ENCODE measurements at regions not wholly inside any gene's neighbourhood (a gene's known extent, or its start where the extent isn't known, plus 50 kb on each side); places are given as distances from the start of the nearest gene placed in this dataset.

DNA sequence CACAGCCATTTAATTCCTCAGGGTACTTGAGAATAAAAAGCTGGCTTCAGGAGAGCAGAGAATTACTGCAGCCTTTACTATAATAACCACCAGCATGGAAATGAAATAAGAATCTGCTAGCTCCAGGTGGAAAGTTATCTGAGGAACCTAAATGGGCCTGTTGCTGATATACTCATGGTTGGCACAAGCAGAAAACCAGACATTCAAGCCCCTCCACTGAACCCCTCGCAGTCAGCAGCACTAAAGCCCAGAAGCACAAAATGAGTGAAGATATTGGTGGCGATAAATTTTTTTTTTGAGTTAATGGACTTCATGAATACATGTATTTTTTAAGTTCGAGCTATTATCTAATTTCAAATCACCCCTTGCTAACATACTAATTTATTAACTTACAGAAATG lies 303.9 kb upstream of the NRP1 start:
- peaks cover 8% of the 10 kb centered on the region for H3K4me1 ChIP-seq (ENCODE audit: insufficient read depth)

DNA sequence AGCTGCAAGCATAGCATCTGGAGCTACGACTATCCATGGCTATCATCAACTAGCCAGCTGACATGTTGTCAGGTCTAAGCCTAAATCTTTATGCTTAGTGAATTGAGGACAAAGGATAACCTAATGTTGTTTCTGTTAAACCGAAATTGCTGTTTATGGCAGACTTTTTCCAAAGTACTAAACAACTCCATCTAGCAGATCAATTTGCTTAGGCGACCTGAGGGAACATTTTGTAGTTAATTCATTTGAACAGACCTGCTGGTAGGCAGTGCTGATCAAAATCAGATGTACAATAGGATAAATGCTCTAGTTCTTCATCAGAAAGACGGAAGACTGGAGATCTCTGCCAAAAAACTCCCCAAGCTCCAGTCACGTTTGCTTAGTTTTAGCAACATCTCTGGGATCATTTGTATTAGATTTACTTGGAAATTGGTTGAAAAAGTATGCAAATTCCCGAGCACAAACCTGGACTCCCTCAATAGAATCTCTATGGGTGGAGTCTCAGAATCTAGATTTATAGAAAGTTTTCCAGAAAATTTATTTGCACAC lies 301.6 kb upstream of the NRP1 start:
- H2AFZ ChIP-seq = no peak overlapping the region
- no peak for TF ChIP-seq EZH2phosphoT487 (IDR thresholded peaks at IDR 0.05; ENCODE audit: insufficient read depth, low read depth)
- no peak for TF ChIP-seq EZH2 (IDR thresholded peaks at IDR 0.05; ENCODE audit: insufficient read depth, poor library complexity, severe bottlenecking)
- no peaks in the 10 kb centered on the region for H3K9me3 ChIP-seq (ENCODE audit: low read depth)
- H3K79me2 ChIP-seq (ENCODE audit: insufficient read depth) = no peaks in the 10 kb centered on the region
- no peaks in the 10 kb centered on the region for H4K20me1 ChIP-seq (ENCODE audit: insufficient read depth)
- no peaks in the 10 kb centered on the region for H3F3A ChIP-seq (ENCODE audit: insufficient read depth)
- no peaks in the 10 kb centered on the region for H3K27me3 ChIP-seq (replicated peaks; ENCODE audit: insufficient read depth)
- no peak overlapping the region for H3K27ac ChIP-seq
- no peaks in the 10 kb centered on the region for H3K36me3 ChIP-seq (ENCODE audit: low read depth)
- in situ Hi-C loops (cut with MboI) = no loop called here
- DNase-seq = no peak
- H3K4me1 ChIP-seq (ENCODE audit: insufficient read depth) = no peaks in the 10 kb centered on the region
- H3K4me3 ChIP-seq = no peak overlapping the region
- 27 to 33% methylated on average over 6 of the region's 6 CpGs for WGBS, 2 experiments (ENCODE audit: low coverage in 1 of 2, low lambda C conversion rate in 2 of 2, missing lambda C conversion rate in 2 of 2)
- H3K9ac ChIP-seq = no peak overlapping the region
- H3K4me2 ChIP-seq (ENCODE audit: unreplicated experiment) = no peak overlapping the region
- no peaks in the 10 kb centered on the region for H3K9me2 ChIP-seq (ENCODE audit: insufficient read depth)

More for the DNA sequence above, 303.9 kb upstream of the NRP1 start:
- DNase-seq = no peak
- Histone ChIP-seq H3K79me2 (ENCODE audit: insufficient read depth) (no peaks in the 10 kb centered on the region), H4K20me1 (ENCODE audit: insufficient read depth) (no peaks in the 10 kb centered on the region), H3F3A (ENCODE audit: insufficient read depth) (no peaks in the 10 kb centered on the region), H2AFZ (no peak overlapping the region), H3K9ac (no peak overlapping the region), H3K4me3 (no peak overlapping the region), H3K9me2 (ENCODE audit: insufficient read depth) (no peaks in the 10 kb centered on the region), H3K9me3 (ENCODE audit: low read depth) (no peaks in the 10 kb centered on the region), H3K27me3 (replicated peaks; ENCODE audit: insufficient read depth) (no peaks in the 10 kb centered on the region), H3K36me3 (ENCODE audit: low read depth) (no peaks in the 10 kb centered on the region), H3K4me2 (ENCODE audit: unreplicated experiment) (no peak overlapping the region), H3K27ac (no peak overlapping the region)
- TF ChIP-seq EZH2phosphoT487 (IDR thresholded peaks at IDR 0.05; ENCODE audit: insufficient read depth, low read depth) (no peak), EZH2 (IDR thresholded peaks at IDR 0.05; ENCODE audit: insufficient read depth, poor library complexity, severe bottlenecking) (no peak)
- in situ Hi-C loops (cut with MboI) = no loop called here
- WGBS, 2 experiments (ENCODE audit: low coverage in 1 of 2, low lambda C conversion rate in 2 of 2, missing lambda C conversion rate in 2 of 2) = 77 to 80% methylated on average over 3 of the region's 3 CpGs

DNA sequence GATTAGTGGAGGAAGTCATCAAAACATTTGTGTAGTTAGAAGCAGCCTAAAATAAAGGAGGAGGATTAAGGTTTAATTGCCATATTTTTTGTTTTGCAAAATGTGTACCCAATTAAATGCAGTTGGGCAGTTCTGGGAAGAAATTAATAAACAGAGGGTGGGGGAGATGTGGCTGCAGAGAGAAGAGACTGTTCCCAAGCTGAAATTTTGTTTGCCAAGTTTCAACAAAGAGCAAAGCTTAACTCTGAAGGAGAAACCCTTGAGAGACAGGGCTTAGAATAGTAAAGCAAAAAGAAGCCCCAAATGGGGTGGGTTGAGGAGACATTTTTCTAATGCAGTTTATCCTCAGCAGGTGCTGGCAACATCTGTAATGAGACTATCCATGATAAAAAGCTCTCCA lies 298.0 kb upstream of the NRP1 start:
- Histone ChIP-seq H3K27ac (no peak overlapping the region), H3K4me3 (no peak overlapping the region), H4K20me1 (ENCODE audit: insufficient read depth) (no peaks in the 10 kb centered on the region), H3K9me2 (ENCODE audit: insufficient read depth) (no peaks in the 10 kb centered on the region), H3K4me1 (ENCODE audit: insufficient read depth) (no peaks in the 10 kb centered on the region), H3K79me2 (ENCODE audit: insufficient read depth) (no peaks in the 10 kb centered on the region), H3K9me3 (ENCODE audit: low read depth) (no peaks in the 10 kb centered on the region), H3K36me3 (ENCODE audit: low read depth) (no peaks in the 10 kb centered on the region), H3F3A (ENCODE audit: insufficient read depth) (no peaks in the 10 kb centered on the region), H3K4me2 (ENCODE audit: unreplicated experiment) (no peak overlapping the region), H3K27me3 (replicated peaks; ENCODE audit: insufficient read depth) (no peaks in the 10 kb centered on the region), H2AFZ (no peak overlapping the region), H3K9ac (no peak overlapping the region)
- TF ChIP-seq EZH2phosphoT487 (IDR thresholded peaks at IDR 0.05; ENCODE audit: insufficient read depth, low read depth) = no peak
- TF ChIP-seq EZH2 (IDR thresholded peaks at IDR 0.05; ENCODE audit: insufficient read depth, poor library complexity, severe bottlenecking) = no peak
- in situ Hi-C loops (cut with MboI) = no loop called here
- no peak for DNase-seq

DNA sequence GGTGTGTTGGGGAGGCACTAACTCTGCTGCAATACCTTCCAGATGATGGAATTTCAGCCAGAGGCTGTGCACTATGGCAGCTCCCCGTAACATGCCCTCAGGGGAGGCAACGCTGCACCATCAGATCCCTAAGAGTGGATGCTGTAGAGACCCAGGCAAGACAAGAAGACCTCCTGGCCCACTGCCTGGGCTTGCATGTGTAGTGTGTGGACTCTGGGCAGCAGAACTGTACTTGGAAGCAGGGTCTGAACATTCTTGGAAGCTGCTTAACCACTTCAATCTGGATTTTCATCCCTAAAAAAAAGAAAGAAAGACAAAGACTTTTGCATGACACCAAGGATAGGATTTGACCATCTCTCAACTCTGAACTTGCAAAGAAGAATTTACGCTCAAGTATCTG lies 297.5 kb upstream of the NRP1 start:
- H3K9me2 ChIP-seq (ENCODE audit: insufficient read depth) = no peaks in the 10 kb centered on the region
- TF ChIP-seq EZH2phosphoT487 (IDR thresholded peaks at IDR 0.05; ENCODE audit: insufficient read depth, low read depth) (no peak), EZH2 (IDR thresholded peaks at IDR 0.05; ENCODE audit: insufficient read depth, poor library complexity, severe bottlenecking) (no peak)
- no peaks in the 10 kb centered on the region for H3F3A ChIP-seq (ENCODE audit: insufficient read depth)
- no peaks in the 10 kb centered on the region for H3K36me3 ChIP-seq (ENCODE audit: low read depth)
- WGBS, 2 experiments (ENCODE audit: low coverage in 1 of 2, low lambda C conversion rate in 2 of 2, missing lambda C conversion rate in 2 of 2) = 42 to 48% methylated on average over 3 of the region's 3 CpGs
- no peaks in the 10 kb centered on the region for H4K20me1 ChIP-seq (ENCODE audit: insufficient read depth)
- H2AFZ ChIP-seq = no peak overlapping the region
- H3K79me2 ChIP-seq (ENCODE audit: insufficient read depth) = no peaks in the 10 kb centered on the region
- no peaks in the 10 kb centered on the region for H3K9me3 ChIP-seq (ENCODE audit: low read depth)
- H3K4me2 ChIP-seq (ENCODE audit: unreplicated experiment) = no peak overlapping the region
- H3K27me3 ChIP-seq (replicated peaks; ENCODE audit: insufficient read depth) = no peaks in the 10 kb centered on the region
- H3K4me1 ChIP-seq (ENCODE audit: insufficient read depth) = no peaks in the 10 kb centered on the region
- no peak overlapping the region for H3K9ac ChIP-seq
- H3K27ac ChIP-seq = no peak overlapping the region
- no peak overlapping the region for H3K4me3 ChIP-seq
- in situ Hi-C loops (cut with MboI) = no loop called here
- no peak for DNase-seq

DNA sequence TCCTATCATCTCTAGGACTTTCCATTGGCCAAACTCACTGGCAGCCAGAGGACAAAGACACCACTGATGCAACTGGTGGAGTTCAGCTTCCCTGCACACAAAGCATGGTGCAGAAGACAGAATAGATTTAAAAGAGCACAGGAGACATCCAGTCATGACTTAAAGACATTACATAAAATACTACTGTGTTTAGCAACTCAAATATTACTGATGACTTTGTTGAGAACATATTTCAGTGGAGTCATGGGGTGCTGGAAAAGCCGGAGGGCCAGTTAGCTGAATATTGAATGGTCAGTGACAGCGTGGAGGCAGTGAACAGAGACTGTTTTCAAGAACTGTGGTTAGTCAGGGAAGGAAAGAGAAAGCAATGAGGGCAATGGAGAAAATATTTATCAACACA lies 296.3 kb upstream of the NRP1 start:
- Histone ChIP-seq H3K4me2 (ENCODE audit: unreplicated experiment) (no peak overlapping the region), H3K9ac (no peak overlapping the region), H3K36me3 (ENCODE audit: low read depth) (no peaks in the 10 kb centered on the region), H3K27ac (no peak overlapping the region), H3F3A (ENCODE audit: insufficient read depth) (no peaks in the 10 kb centered on the region), H2AFZ (no peak overlapping the region), H4K20me1 (ENCODE audit: insufficient read depth) (no peaks in the 10 kb centered on the region), H3K4me3 (no peak overlapping the region), H3K27me3 (replicated peaks; ENCODE audit: insufficient read depth) (no peaks in the 10 kb centered on the region), H3K4me1 (ENCODE audit: insufficient read depth) (no peaks in the 10 kb centered on the region), H3K79me2 (ENCODE audit: insufficient read depth) (no peaks in the 10 kb centered on the region), H3K9me3 (ENCODE audit: low read depth) (no peaks in the 10 kb centered on the region), H3K9me2 (ENCODE audit: insufficient read depth) (no peaks in the 10 kb centered on the region)
- TF ChIP-seq EZH2 (IDR thresholded peaks at IDR 0.05; ENCODE audit: insufficient read depth, poor library complexity, severe bottlenecking) (no peak), EZH2phosphoT487 (IDR thresholded peaks at IDR 0.05; ENCODE audit: insufficient read depth, low read depth) (no peak)
- no peak for DNase-seq
- 92% methylated on average over 2 of the region's 2 CpGs for WGBS, 2 experiments (ENCODE audit: low coverage in 1 of 2, low lambda C conversion rate in 2 of 2, missing lambda C conversion rate in 2 of 2)
- in situ Hi-C loops (cut with MboI) = no loop called here
